HL-60 (cell line): ENCODE measurements at regions not wholly inside any gene's neighbourhood (a gene's known extent, or its start where the extent isn't known, plus 50 kb on each side); places are given as distances from the start of the nearest gene placed in this dataset.

Source experiments
- DNase-seq, 2 experiments: peaks; one replicate each; pipeline ENCODE4 v3.0.0-alpha.2; 2010 to 2020; ENCODE audit warnings: low read depth in 1 of 2, low spot score in 1 of 2
- H3K27ac ChIP-seq: fragments of 250-450 bp; sonication (Bioruptor Pico); replicated peaks from 2 replicates; pipeline ENCODE4 v1.5.1; 2020; ENCODE audit warnings: mild to moderate bottlenecking, moderate library complexity
- H3K27me3 ChIP-seq: fragments of 250-450 bp; sonication (Bioruptor Pico); 2 replicates; pipeline ENCODE4 v1.5.1; 2021; ENCODE audit warnings: mild to moderate bottlenecking, moderate library complexity; ENCODE audit not compliant: insufficient read depth, poor library complexity, severe bottlenecking
- H3K4me3 ChIP-seq: replicated peaks from 2 replicates; pipeline ENCODE4 v1.5.1; 2011; ENCODE audit warnings: mild to moderate bottlenecking, control low read depth, low read length; ENCODE audit not compliant: insufficient read depth
- CTCF ChIP-seq: IDR thresholded peaks from one replicate; pipeline ENCODE4 v1.5.1; 2011; ENCODE audit warnings: low read length, control low read depth, inconsistent platforms; ENCODE audit not compliant: insufficient read depth
- GABPA ChIP-seq: IDR thresholded peaks from 2 replicates; pipeline ENCODE4 v1.6.1; 2012; ENCODE audit warnings: low read depth
- POLR2AphosphoS5 ChIP-seq: IDR thresholded peaks from 2 replicates; pipeline ENCODE4 v1.6.1; 2012; ENCODE audit warnings: low read depth
- REST ChIP-seq: IDR thresholded peaks from 2 replicates; pipeline ENCODE4 v1.6.1; 2012; ENCODE audit warnings: low read depth; ENCODE audit not compliant: insufficient replicate concordance
- SPI1 ChIP-seq: IDR thresholded peaks from 2 replicates; pipeline ENCODE4 v1.6.1; 2012; ENCODE audit warnings: low read depth, mild to moderate bottlenecking, borderline replicate concordance

GRCh38 chrX:35726176-35726575 lies 72.0 kb upstream of the MAGEB16 start:
- Histone ChIP-seq H3K27ac (no peak overlapping the region), H3K4me3 (no peak overlapping the region), H3K27me3 (no peaks in the 10 kb centered on the region)
- peak in 1 of 2 experiments; percentile 3 for DNase-seq
- no peak for TF ChIP-seq POLR2AphosphoS5
- TF ChIP-seq GABPA = no peak
- TF ChIP-seq SPI1 = no peak
- no peak for TF ChIP-seq REST
- TF ChIP-seq CTCF = no peak

GRCh38 chrX:35728481-35728880 lies 69.7 kb upstream of the MAGEB16 start:
- no peak for TF ChIP-seq CTCF
- no peak for TF ChIP-seq POLR2AphosphoS5
- no peak for TF ChIP-seq GABPA
- no peak for TF ChIP-seq REST
- TF ChIP-seq SPI1 = no peak
- no peak for DNase-seq
- H3K4me3 ChIP-seq = no peak overlapping the region
- no peak overlapping the region for H3K27ac ChIP-seq
- H3K27me3 ChIP-seq = no peaks in the 10 kb centered on the region

- DNase-seq = no peak
- H3K27me3 ChIP-seq = no peaks in the 10 kb centered on the region
Observed at GRCh38 chrX:35733879-35734278, 64.3 kb upstream of the MAGEB16 start.

More at GRCh38 chrX:35733879-35734278, 64.3 kb upstream of the MAGEB16 start:
- H3K4me3 ChIP-seq = no peak overlapping the region
- TF ChIP-seq GABPA = no peak
- no peak for TF ChIP-seq CTCF
- no peak for TF ChIP-seq POLR2AphosphoS5
- TF ChIP-seq REST = no peak
- TF ChIP-seq SPI1 = no peak
- no peak overlapping the region for H3K27ac ChIP-seq
